ENCODE measurements at regions not wholly inside any gene's neighbourhood (a gene's known extent, or its start where the extent isn't known, plus 50 kb on each side); places are given as distances from the start of the nearest gene placed in this dataset.

GRCh38 chr4:151522866-151523519 lies 114.0 kb downstream of the FHIP1A start:
- TF ChIP-seq, protein P1, sequence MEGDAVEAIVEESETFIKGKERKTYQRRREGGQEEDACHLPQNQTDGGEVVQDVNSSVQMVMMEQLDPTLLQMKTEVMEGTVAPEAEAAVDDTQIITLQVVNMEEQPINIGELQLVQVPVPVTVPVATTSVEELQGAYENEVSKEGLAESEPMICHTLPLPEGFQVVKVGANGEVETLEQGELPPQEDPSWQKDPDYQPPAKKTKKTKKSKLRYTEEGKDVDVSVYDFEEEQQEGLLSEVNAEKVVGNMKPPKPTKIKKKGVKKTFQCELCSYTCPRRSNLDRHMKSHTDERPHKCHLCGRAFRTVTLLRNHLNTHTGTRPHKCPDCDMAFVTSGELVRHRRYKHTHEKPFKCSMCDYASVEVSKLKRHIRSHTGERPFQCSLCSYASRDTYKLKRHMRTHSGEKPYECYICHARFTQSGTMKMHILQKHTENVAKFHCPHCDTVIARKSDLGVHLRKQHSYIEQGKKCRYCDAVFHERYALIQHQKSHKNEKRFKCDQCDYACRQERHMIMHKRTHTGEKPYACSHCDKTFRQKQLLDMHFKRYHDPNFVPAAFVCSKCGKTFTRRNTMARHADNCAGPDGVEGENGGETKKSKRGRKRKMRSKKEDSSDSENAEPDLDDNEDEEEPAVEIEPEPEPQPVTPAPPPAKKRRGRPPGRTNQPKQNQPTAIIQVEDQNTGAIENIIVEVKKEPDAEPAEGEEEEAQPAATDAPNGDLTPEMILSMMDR (IDR thresholded peaks at IDR 0.05; ENCODE audit: low read length) = no peak
- TF ChIP-seq EZH2 (optimal IDR thresholded peaks at IDR 0.05; ENCODE audit: low read depth, low read length) = no peak

All from MM.1S (cell line).